IPS DF 4.7 (cell line): ENCODE measurements at regions not wholly inside any gene's neighbourhood (a gene's known extent, or its start where the extent isn't known, plus 50 kb on each side); places are given as distances from the start of the nearest gene placed in this dataset.
"Not testable (repeated sequence)": the region's sequence is repeated elsewhere in the genome, so short reads cannot be mapped to it uniquely, and the experiment has no call there.

Experiments
- DNase-seq: peaks from one replicate; pipeline ENCODE4 v3.0.0-alpha.2; 2013; ENCODE audit warnings: low spot score; ENCODE audit errors: extremely low read depth

DNA sequence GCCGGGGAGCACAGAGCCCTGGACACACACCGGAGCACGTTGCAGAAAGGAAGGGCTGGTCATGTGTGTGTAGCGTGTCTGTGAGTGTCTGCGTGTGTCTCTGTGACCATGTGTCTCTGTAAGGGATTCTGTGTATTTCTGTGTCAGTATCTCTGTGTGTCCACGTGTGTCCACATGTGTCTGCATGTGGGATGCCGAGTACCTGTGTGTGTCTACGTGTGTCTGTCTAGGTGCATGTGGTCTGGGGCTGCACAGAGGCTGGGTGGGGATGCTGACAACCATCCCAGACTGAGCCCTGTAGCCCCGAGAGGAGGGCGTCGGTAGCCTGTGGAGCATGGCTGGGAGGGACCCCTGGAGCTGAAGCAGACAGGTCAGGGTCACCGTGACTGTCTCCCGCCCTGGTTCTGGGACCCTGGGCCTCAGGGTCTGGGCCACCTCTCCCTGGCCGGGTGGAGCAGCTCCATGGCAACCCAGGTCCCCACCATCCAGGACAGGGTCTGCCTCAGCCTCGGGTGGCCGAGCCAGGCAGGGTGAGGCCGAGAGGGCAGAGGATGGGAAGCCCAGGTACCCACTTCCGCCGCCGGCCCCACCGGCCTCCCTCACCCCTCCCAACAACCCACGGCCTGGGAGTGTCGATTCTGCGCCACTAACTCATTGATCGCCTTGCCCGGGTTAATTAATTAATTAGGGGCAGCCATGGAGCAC lies 122.7 kb downstream of the FAM53A start:
- no peak for DNase-seq

DNA sequence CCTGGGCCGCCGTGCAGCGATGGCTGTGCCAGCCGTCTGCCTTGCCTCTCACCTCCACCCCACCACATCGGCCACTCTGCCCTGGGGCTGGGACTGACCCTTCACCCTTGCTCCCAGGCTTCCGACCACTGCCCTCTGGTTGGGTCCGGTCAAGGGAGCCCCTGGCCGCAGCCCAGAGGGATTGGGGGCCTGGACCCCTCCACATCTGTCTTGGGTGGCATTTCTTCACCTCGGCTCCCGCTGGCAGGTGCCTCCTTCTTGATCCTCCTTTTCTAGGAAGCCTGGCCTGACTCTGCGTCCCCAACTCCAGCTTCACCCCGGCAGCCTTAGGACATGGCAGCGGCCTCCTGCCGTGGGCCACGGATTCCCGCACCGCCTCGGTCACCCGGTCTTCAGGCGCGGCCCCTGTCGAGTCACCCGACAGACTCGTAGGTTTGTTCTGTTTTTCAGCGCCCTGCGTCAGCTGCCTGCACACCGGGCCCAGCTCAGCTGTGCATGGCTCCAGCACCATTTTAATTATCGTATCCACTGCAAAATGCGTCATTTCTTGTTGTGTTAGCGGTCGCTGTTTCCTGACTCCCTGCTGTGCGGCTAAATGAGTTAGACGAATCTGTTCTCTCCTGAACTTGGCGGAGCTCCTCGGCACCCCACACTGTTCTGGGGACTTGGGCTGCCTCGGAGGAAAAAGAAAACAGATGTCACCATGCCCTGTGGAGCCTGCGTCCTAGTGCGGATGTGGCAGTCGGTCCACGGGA lies 124.0 kb downstream of the FAM53A start:
- DNase-seq: no peak

DNA sequence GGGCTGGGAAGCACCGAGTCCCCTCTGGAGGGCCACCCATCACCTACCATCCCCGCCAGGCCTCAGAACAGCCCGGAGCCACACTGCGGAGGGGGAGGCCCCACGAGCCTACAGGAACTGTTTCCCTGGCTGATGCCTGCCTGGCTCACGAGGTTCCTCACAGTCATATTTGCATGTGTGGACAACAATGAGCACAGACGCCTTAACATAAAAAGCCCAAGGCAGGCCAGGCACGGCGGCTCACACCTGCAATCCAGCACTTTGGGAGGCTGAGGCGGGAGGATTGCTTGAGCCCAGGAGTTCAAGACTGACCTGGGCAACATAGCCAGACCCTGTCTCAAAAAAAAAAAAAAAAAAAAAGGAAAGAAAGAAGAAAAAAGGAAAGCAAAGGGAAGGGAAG lies 125.9 kb downstream of the FAM53A start:
- no peak for DNase-seq

DNA sequence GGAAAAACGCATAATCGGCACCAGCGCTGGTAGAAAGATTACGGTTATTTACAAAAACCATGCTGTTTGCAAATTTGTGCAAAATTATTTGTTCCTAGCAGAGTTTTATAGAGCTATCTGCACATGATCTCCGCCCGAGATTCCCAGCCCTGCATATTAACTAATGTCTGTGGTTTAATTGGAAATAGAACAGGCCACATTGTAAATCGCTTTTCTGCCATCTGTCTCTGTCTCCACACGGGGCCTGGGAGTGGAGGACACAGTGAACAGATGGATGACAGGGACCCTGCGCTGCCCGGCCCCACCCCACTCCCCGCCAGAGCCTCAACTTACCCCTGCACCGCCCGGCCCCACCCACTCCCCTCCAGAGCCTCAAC lies 126.9 kb downstream of the FAM53A start:
- DNase-seq: no peak

DNA sequence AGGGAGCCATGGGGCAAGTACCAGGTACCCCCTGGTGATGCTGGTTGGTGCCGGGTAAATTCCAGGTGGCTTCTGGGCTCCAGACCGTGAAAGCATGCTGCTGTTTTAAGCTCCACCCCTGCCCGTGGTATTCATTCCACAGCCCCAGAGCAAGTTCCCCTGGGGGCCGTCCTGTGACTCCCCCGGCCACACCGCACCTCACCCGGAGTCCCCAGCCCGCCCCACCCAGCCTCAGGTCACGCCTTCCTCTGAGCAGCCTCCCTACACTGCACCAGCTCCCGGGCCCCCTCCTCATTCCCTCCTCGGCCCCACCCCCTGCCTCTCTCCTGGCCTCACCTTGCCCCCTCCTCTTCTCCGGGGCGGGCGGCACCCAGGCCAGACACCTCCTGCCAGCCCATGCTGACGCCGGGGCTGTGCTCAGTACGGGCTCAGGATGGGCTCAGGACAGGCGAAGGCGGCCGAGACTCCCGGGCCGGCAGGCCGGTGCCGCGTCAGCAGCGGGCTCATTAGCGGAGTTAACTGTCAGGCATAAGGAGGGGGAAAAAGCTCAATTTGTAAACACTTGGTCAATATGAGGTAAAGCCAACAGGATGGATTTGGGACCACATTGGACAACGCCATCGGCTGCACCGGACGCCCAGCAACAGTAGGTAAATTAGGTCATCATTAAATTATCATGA lies 127.4 kb downstream of the FAM53A start:
- no peak for DNase-seq

DNA sequence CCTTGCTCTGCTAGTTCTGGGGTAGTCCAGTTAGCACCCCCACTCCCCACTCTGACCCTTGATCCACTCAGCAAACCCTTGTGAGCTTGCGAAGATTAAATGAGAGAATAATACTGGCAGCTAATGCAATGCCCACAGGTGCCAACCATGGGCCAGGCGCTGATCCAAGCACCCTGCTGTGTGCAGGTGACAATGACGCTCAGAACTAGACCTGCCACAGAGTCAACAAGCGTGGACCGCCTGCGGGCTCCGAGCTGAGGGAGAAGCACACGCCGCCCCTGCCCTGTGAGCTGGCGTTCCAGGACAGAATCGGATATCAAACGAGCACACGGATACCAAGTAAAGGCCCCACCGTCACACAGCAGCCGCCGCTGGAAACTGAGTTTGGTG lies 129.2 kb downstream of the FAM53A start:
- no peak for DNase-seq

DNA sequence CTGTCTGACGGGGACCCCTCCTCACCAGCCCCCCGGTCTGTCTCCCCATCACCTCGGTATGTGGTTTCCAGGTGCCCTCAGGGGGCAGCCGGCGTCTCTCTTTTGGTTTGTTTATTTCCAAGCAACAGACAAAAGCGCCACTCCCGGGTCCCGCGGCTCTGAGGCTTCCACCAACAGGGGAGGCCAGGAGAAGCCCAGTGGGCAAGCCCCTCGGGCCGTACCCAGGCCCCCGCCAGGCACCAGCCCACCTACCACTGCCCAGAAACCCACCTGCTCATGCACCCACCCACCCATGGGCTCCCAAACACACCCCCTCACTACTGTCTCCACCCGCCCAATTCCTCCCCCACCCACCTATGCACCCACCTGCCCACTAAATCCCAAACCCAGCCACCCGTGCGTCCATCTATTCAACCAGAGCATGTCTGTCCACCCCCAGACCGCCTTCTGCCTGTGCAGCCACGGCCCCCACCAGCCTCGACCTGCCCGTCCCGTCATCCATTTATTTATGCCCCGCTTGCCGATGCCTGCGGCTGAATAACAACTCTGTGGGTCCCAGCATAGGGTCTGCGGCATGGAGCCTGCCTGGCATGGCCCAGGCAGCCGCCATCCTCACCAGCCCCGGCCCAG lies 129.8 kb downstream of the FAM53A start:
- DNase-seq: no peak

DNA sequence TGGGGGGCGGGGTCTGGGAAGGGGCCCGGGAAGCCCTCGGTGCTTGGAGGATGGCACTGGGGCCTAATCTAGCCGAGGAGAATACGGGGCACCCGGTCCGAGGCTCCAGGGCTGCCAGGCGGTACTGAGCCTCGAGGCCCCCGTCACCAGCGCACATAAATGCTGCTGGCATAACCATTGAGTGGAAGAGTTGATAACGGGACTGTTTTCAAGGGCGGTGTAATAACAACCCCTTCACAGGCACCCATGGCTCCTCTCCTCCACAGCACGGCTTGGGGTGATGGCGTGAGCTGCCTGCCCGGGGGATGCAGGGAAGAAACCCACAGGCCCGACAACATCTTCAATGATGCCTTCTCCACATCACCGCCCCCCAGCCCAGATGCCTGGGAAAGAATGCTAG lies 130.7 kb downstream of the FAM53A start:
- DNase-seq: no peak

DNA sequence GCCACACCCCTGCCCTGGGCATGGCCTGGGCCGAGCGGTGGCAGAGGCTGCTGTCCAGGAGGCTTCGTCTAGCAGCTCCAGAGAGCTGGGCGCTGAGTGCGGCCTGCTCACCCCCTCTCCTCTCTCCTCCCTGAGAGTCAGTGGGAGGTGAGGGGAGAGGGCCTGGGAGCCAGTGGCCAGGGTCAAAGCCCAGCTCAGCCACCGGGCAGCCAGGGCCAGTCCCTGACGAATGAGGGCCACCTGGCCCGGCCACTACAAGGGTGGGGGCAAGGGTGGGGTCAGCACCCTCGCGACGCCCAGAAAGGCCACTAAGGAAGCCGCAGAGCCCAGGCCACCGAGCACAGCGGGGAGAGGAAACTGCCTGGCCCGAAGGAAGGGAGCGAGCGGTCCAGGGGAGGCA lies 131.7 kb downstream of the FAM53A start:
- no peak for DNase-seq

DNA sequence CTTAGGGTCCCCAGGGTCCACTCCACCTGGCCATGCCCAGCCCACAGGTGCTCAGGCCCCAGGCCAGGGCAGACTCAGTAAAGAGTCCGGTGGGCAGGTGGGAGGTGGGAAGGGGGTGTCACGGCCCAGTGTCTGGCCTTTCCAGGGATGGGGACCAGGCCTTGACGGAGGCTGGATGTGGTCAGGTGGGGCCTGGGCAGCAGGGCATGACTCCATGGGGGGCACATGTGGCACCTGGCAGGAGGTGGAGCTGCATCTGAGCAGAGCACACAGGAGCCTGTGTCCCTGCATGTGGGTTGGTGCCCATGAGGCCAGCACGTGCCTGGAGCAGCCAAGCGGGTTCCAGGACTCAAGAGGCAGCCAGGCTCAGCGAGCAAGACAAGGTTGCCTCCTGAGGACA lies 132.9 kb downstream of the FAM53A start:
- no peak for DNase-seq

DNA sequence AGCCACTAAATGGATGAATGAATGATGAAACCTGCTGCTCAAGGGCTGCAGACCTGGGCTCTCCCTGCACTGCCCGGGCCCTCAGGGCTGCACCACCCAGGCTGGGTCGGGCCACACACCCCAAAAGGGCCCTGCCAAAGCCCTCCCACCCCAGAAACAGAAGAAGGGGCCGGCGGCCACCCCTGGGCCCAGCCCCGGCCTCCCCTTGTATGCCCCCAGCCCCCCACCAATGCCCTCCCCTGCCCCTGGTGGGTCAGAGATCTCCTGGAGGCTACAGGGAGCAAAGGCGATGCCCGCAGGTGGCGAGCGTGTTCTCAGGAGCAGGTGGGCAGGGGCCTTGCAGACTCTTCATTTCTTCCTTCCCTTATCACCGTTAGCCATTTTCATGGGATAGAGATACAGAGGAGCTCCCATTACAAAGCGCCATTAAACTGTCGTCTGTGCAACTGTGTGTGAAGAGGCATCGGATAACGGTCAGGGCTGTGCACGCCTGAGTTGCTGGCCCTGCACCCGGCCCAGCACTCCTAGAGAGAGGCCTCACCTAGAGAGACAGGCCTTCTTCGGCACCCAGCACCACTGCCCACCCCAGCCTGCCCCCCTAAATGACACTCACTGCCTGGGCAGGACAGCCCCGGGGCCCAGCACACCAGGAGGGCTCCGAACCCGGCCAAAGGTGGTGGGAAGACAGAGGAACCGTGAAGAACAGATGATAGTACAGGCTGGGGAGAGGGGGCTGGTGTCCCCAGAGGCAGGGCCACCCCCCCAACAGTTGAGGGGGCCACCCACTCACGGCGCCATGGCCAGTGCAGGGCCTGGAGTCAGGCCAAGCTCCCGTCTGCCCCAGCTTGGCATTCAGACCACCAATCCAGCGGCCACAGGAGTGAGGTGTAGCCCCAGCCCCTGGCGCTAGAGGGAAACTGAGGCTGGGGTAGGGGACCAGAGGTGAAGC lies 133.7 kb downstream of the FAM53A start:
- DNase-seq: no peak

DNA sequence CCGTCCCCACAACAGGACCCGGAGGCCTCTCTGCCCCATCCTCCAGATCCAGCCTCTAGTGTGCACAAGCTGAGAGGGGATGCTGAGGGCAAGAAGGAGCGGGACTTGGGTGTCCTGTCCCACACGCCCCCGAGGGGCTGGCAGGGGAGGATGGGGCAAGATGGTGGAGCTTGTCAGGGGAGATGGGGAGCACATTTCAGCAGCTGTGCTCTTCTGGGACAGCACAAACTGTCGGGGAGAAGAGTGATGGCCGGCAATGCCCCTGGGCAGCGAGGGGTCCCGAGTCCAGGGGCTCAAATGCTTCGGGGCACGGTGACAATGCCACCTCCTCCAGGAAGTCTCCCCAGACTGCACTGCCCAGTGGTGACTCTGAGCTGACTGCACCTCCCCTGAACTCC lies 134.5 kb downstream of the FAM53A start:
- no peak for DNase-seq

DNA sequence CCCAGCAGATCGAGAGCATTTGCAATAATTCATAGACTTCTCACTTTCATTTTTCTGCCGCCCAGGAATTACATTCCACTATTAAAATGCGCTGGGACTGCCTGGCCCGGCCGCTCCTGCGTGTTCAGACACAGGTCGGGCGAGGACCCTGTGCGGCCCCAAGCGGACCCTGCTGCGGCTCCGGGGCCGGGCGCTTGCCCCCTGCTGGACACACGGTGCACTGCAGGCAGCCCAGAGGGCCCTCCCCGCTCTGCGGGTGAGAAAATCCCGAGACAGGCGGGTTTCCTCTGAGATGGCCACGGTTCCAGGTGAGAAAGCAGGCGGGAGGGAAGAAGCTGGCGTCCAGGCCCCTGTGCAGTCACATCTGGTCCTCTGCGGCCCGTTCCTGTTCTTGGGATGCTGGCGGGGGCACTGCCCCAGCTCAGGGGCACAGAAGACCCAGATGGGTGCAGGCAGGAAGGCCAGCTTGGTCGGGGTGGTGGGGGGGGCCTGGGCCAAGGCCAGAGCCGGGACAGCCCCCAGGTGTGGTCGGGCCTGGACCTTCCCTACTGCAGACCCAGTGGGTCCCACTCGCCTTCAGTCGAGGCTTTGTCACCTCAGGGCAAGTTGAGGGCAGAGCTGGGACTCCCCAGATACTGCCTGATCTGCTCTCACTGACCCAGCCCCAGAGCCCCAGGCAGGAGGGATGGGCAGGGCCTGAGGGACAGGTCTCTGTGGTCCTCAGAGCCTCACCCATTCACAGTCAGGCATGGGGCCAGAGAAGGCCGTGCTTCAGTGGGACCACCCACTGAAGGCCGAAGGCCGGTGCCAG lies 135.1 kb downstream of the FAM53A start:
- not testable (repeated sequence) for DNase-seq

DNA sequence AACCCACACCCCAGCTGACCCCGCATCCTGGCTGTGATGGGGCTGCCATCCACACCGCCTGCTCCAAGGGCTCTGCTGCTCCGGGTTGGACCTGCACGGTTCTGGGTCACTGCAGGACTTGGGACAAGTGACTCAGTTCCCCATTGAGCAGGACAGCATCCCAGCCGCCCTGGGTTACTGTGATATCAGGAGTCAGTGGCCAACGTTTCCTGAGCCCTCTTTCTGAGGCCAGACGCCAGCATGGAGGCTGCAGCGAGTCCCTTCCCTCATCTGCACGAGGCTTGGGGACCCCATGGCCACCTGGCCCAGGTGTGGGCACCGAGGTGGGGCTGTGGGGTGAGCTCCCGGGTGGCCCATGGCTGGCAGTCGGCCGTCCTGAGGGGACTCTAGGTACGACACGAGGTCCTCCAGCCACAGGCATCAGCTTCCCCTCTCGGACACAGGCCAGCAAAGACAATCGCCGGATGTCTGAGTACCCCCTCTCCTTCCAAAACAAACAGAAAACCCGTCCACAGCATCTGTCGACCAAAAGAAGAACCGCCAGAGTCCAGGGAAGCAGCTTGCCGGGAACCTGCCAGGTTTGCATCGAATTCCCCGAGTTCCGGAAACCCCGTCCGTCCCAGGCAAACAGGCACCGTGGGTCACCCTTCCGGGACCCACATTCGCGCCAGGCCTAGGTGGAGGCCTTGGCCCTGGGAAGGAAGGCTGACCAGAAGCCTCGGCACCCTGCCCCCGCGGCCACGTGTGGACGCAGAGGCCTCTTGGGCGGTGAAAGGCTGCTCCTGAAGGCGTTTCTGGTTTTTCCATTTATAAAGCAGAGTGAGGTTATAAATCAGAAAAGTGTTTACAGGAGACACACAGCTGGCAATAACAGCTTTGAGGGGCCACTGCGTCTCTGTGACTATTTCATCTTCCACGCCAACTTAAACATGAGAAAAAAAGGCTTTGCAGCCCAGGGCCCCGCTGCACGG lies 136.0 kb downstream of the FAM53A start:
- no peak for DNase-seq

DNA sequence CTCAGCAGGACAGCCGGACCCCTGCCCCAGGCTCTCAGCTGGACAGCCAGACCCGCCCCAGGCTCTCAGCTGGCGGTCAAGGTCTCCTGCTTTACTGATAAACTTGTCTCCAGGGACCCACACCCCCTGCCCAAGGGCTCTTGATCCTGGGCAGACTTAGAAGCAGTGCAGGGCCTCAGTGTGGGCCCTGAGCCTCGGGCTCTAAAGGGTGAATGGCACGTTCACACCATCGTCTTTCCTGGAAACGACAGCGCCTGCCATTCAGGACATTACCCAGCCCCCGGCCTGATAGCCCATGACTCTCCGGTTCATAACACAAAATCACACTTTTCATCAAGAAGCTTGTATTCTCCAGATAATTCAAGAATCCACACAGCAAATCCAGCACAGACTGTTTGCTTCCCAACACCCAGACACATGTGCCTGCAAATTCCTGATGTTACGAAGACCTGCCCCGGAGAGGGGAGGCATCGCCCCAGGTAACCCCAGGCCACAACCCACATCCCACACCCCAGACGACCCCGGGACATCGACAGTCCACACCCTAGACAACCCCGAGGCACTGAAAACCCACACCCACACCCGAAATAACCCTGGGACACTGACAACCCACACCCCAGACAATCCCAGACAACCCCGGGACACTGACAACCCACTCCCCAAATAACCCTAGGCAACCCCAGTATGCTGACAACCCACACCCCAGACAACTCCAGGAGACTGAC lies 136.8 kb downstream of the FAM53A start:
- no peak for DNase-seq

DNA sequence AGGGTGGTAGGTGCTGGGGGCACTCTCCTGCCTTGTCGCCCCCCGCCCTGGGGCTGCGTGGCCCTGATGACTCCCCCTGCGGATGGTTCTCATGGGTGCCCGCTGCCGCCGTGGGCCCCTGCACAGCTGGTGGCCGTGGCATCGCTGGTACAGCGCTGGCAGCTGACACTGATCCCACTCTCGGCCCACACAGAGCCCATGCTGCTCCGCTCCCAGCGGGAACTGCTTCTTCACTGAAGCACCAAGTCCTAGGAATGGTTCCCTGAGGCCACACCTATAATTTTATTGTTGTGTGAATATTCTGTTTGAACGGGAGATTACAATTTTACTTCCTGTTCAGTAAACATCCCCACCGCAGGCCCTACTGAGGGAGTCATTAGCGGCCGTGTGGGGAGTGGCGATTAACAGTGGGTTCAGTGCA lies 138.6 kb upstream of the NKX1-1 start:
- no peak for DNase-seq

DNA sequence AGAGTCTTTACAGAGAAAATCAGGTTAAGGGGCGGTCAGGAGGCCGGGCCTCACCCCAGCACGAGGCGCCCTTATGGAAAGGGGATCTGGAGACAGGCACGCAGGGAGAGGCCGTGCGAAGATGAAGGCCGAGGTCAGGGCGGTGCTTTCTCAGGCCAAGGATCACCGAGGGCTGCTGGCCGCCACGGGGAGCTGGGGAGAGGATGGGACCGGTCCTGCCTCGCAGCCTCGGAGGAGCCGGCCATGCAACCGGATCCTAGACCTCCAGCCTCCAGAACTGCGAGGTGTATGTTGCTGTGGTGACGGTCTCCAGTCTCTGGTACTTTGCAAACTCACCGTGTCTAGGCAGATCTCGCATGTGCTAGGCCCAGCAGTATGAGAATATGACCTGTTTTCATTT lies 138.2 kb upstream of the NKX1-1 start:
- DNase-seq: not testable (repeated sequence)

DNA sequence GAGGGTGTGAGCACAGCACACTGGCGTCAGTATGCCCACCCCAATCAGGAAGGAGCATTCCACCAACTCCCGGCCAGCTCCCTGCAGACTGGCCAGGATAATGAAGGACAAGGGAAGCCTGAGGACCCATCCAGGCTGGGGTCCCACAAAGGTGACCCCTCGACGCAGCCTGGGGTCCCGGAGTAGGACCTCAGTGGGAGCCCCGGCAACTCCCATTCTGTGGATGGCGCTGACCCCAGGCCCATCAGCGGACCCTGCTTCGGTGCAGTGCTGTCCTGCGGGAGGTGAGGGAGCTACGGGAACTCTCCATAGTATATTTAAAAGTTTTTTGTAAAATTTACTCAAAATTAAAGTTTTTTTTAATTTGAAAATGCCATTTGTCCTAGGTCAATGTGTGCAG lies 137.7 kb upstream of the NKX1-1 start:
- DNase-seq: no peak
